ENCODE measurements at regions not wholly inside any gene's neighbourhood (a gene's known extent, or its start where the extent isn't known, plus 50 kb on each side); places are given as distances from the start of the nearest gene placed in this dataset.

- no peak for ATAC-seq
- DNase-seq, result no peak
- peaks cover 11 to 27% of the 10 kb centered on the region in 2 donors for H3K9me3 Mint-ChIP-seq
- H3K4me1 Mint-ChIP-seq, result no peaks in the 10 kb centered on the region
- H3K27ac Mint-ChIP-seq, result no peak overlapping the region
- H3K4me3 Mint-ChIP-seq, result no peak overlapping the region
- H3K27me3 Mint-ChIP-seq, result peaks cover 51% of the 10 kb centered on the region
These were observed 266.9 kb upstream of the IGF1R start for GRCh38 chr15:98381446-98381845.

- no peaks in the 10 kb centered on the region for H3K4me1 Mint-ChIP-seq
- ATAC-seq (no peak), DNase-seq (no peak)
- H3K27ac Mint-ChIP-seq, result no peak overlapping the region
- no peak overlapping the region for H3K4me3 Mint-ChIP-seq
- H3K27me3 Mint-ChIP-seq, result peaks cover 54% of the 10 kb centered on the region
- H3K9me3 Mint-ChIP-seq, result peaks cover 11 to 27% of the 10 kb centered on the region in 2 donors
These were observed 266.2 kb upstream of the IGF1R start for GRCh38 chr15:98382139-98382538.

GRCh38 chr15:98383571-98383970 lies 264.8 kb upstream of the IGF1R start:
- H3K4me3 Mint-ChIP-seq, result no peak overlapping the region
- no peaks in the 10 kb centered on the region for H3K4me1 Mint-ChIP-seq
- ATAC-seq, result no peak
- H3K27me3 Mint-ChIP-seq, result peaks cover 46% of the 10 kb centered on the region
- no peak overlapping the region for H3K27ac Mint-ChIP-seq
- no peak for DNase-seq
- H3K9me3 Mint-ChIP-seq, result peaks cover 9 to 19% of the 10 kb centered on the region in 2 donors

GRCh38 chr15:98384328-98385029 lies 263.9 kb upstream of the IGF1R start:
- H3K4me1 Mint-ChIP-seq, result no peaks in the 10 kb centered on the region
- DNase-seq (no peak), ATAC-seq (no peak)
- H3K27ac Mint-ChIP-seq, result no peak overlapping the region
- H3K4me3 Mint-ChIP-seq, result no peak overlapping the region
- H3K9me3 Mint-ChIP-seq, result peaks cover 6 to 12% of the 10 kb centered on the region in 2 donors
- peaks cover 44% of the 10 kb centered on the region for H3K27me3 Mint-ChIP-seq

GRCh38 chr15:98385752-98386381 lies 262.5 kb upstream of the IGF1R start:
- H3K27ac Mint-ChIP-seq, result no peak overlapping the region
- ATAC-seq, result no peak
- no peaks in the 10 kb centered on the region for H3K4me1 Mint-ChIP-seq
- no peak for DNase-seq
- peaks cover 0 to 12% of the 10 kb centered on the region in 2 donors for H3K9me3 Mint-ChIP-seq
- H3K27me3 Mint-ChIP-seq, result peaks cover 44% of the 10 kb centered on the region
- H3K4me3 Mint-ChIP-seq, result no peak overlapping the region

- Mint-ChIP-seq H3K27ac (no peak overlapping the region), H3K27me3 (peaks cover 41% of the 10 kb centered on the region), H3K9me3 (peaks cover 0 to 6% of the 10 kb centered on the region in 2 donors), H3K4me3 (no peak overlapping the region), H3K4me1 (no peaks in the 10 kb centered on the region)
- no peak for DNase-seq
- ATAC-seq, result no peak
These were observed 261.8 kb upstream of the IGF1R start for GRCh38 chr15:98386561-98386960.

- ATAC-seq (no peak), DNase-seq (no peak)
- Mint-ChIP-seq H3K4me3 (no peak overlapping the region), H3K27me3 (peaks cover 38% of the 10 kb centered on the region), H3K27ac (no peak overlapping the region), H3K4me1 (no peaks in the 10 kb centered on the region), H3K9me3 (no peaks in the 10 kb centered on the region)
These were observed 260.5 kb upstream of the IGF1R start for GRCh38 chr15:98387866-98388265.

GRCh38 chr15:98390946-98391530 lies 257.3 kb upstream of the IGF1R start:
- no peak overlapping the region for H3K27ac Mint-ChIP-seq
- H3K9me3 Mint-ChIP-seq, result no peaks in the 10 kb centered on the region
- peaks cover 29% of the 10 kb centered on the region for H3K27me3 Mint-ChIP-seq
- H3K4me3 Mint-ChIP-seq, result no peak overlapping the region
- DNase-seq (no peak), ATAC-seq (no peak)
- H3K4me1 Mint-ChIP-seq, result no peaks in the 10 kb centered on the region

- H3K27ac Mint-ChIP-seq, result no peak overlapping the region
- H3K4me1 Mint-ChIP-seq, result no peaks in the 10 kb centered on the region
- H3K4me3 Mint-ChIP-seq, result no peak overlapping the region
- DNase-seq, result no peak
- H3K9me3 Mint-ChIP-seq, result no peaks in the 10 kb centered on the region
- peaks cover 24% of the 10 kb centered on the region for H3K27me3 Mint-ChIP-seq
- no peak for ATAC-seq
These were observed 256.8 kb upstream of the IGF1R start for GRCh38 chr15:98391568-98391967.

GRCh38 chr15:98393471-98393870 lies 254.9 kb upstream of the IGF1R start:
- no peak for ATAC-seq
- H3K27me3 Mint-ChIP-seq, result peaks cover 36% of the 10 kb centered on the region
- no peaks in the 10 kb centered on the region for H3K9me3 Mint-ChIP-seq
- H3K27ac Mint-ChIP-seq, result no peak overlapping the region
- DNase-seq, result no peak
- no peaks in the 10 kb centered on the region for H3K4me1 Mint-ChIP-seq
- no peak overlapping the region for H3K4me3 Mint-ChIP-seq

- Mint-ChIP-seq H3K27ac (no peak overlapping the region), H3K9me3 (no peaks in the 10 kb centered on the region), H3K27me3 (peaks cover 37% of the 10 kb centered on the region), H3K4me1 (no peaks in the 10 kb centered on the region), H3K4me3 (no peak overlapping the region)
- no peak for DNase-seq
- no peak for ATAC-seq
These were observed 253.8 kb upstream of the IGF1R start for GRCh38 chr15:98394546-98394945.

GRCh38 chr15:98395974-98396610 lies 252.2 kb upstream of the IGF1R start:
- ATAC-seq, result no peak
- Mint-ChIP-seq H3K9me3 (no peaks in the 10 kb centered on the region), H3K4me1 (no peaks in the 10 kb centered on the region), H3K4me3 (no peak overlapping the region), H3K27me3 (peaks cover 37% of the 10 kb centered on the region), H3K27ac (no peak overlapping the region)
- DNase-seq, result no peak

- peaks cover 50% of the 10 kb centered on the region for H3K27me3 Mint-ChIP-seq
- no peaks in the 10 kb centered on the region for H3K9me3 Mint-ChIP-seq
- DNase-seq (no peak), ATAC-seq (no peak)
- H3K4me1 Mint-ChIP-seq, result no peaks in the 10 kb centered on the region
- H3K27ac Mint-ChIP-seq, result no peak overlapping the region
- no peak overlapping the region for H3K4me3 Mint-ChIP-seq
These were observed 250.9 kb upstream of the IGF1R start for GRCh38 chr15:98397419-98397818.

GRCh38 chr15:98398056-98398455 lies 250.3 kb upstream of the IGF1R start:
- H3K4me1 Mint-ChIP-seq, result no peaks in the 10 kb centered on the region
- no peak for ATAC-seq

GRCh38 chr15:98398886-98399285 lies 249.5 kb upstream of the IGF1R start:
- Mint-ChIP-seq H3K27ac (no peak overlapping the region), H3K4me1 (no peaks in the 10 kb centered on the region), H3K27me3 (peaks cover 39% of the 10 kb centered on the region), H3K9me3 (no peaks in the 10 kb centered on the region), H3K4me3 (no peak overlapping the region)
- DNase-seq (no peak), ATAC-seq (no peak)

More at GRCh38 chr15:98398056-98398455, 250.3 kb upstream of the IGF1R start:
- DNase-seq, result no peak
- no peaks in the 10 kb centered on the region for H3K9me3 Mint-ChIP-seq
- no peak overlapping the region for H3K4me3 Mint-ChIP-seq
- no peak overlapping the region for H3K27ac Mint-ChIP-seq
- peaks cover 44% of the 10 kb centered on the region for H3K27me3 Mint-ChIP-seq

GRCh38 chr15:98400120-98400519 lies 248.2 kb upstream of the IGF1R start:
- ATAC-seq, result no peak
- H3K4me1 Mint-ChIP-seq, result no peaks in the 10 kb centered on the region
- no peak for DNase-seq
- H3K4me3 Mint-ChIP-seq, result no peak overlapping the region
- no peaks in the 10 kb centered on the region for H3K9me3 Mint-ChIP-seq
- H3K27ac Mint-ChIP-seq, result no peak overlapping the region
- H3K27me3 Mint-ChIP-seq, result peaks cover 34% of the 10 kb centered on the region
